ENCODE measurements at regions not wholly inside any gene's neighbourhood (a gene's known extent, or its start where the extent isn't known, plus 50 kb on each side); places are given as distances from the start of the nearest gene placed in this dataset.

DNA sequence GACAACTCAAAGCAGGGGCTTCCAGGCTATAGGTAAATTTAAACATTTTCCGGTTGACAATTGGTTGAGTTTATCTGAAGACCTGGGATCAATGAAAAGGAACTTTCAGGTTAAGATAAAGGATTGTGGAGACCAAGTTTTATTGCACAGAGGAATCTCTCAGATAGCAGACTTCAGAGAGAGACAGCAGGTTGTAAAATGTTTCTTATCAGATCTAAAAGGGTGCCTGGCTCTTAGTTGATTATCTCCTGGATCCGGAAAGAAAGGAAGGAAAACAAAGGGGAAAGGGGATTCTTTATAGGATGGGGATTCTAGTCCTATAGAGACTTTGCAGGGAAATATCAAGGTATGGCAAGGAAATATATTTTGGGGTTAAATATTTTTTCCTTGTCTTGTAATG is 951.3 kb upstream of the SEMA6D start:
- Histone ChIP-seq H3F3A (ENCODE audit: insufficient read depth, low read length) (no peaks in the 10 kb centered on the region), H4K20me1 (ENCODE audit: insufficient read depth, low read length) (no peaks in the 10 kb centered on the region), H3K4me2 (ENCODE audit: low read length) (no peak overlapping the region), H3K4me3 (ENCODE audit: low read depth, low read length, poor library complexity, severe bottlenecking) (no peak overlapping the region), H3K9me3 (ENCODE audit: low read length) (no peaks in the 10 kb centered on the region), H3K27me3 (ENCODE audit: insufficient read depth, low read length) (no peaks in the 10 kb centered on the region), H3K9me2 (ENCODE audit: low read depth, low read length) (no peaks in the 10 kb centered on the region), H3K27ac (ENCODE audit: low read depth, low read length, poor library complexity, severe bottlenecking) (no peak overlapping the region), H3K9ac (ENCODE audit: low read length) (no peak overlapping the region), H3K36me3 (ENCODE audit: insufficient read depth, low read length) (no peaks in the 10 kb centered on the region), H3K4me1 (ENCODE audit: insufficient read depth, low read length, severe bottlenecking) (no peaks in the 10 kb centered on the region), H3K79me2 (ENCODE audit: insufficient read depth, low read length) (no peaks in the 10 kb centered on the region), H2AFZ (ENCODE audit: low read length) (no peak overlapping the region)
- TF ChIP-seq EZH2 (IDR thresholded peaks at IDR 0.05; ENCODE audit: borderline replicate concordance, low read length): no peak
- TF ChIP-seq, protein P1, sequence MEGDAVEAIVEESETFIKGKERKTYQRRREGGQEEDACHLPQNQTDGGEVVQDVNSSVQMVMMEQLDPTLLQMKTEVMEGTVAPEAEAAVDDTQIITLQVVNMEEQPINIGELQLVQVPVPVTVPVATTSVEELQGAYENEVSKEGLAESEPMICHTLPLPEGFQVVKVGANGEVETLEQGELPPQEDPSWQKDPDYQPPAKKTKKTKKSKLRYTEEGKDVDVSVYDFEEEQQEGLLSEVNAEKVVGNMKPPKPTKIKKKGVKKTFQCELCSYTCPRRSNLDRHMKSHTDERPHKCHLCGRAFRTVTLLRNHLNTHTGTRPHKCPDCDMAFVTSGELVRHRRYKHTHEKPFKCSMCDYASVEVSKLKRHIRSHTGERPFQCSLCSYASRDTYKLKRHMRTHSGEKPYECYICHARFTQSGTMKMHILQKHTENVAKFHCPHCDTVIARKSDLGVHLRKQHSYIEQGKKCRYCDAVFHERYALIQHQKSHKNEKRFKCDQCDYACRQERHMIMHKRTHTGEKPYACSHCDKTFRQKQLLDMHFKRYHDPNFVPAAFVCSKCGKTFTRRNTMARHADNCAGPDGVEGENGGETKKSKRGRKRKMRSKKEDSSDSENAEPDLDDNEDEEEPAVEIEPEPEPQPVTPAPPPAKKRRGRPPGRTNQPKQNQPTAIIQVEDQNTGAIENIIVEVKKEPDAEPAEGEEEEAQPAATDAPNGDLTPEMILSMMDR (IDR thresholded peaks at IDR 0.05; ENCODE audit: low read length): no peak

DNA sequence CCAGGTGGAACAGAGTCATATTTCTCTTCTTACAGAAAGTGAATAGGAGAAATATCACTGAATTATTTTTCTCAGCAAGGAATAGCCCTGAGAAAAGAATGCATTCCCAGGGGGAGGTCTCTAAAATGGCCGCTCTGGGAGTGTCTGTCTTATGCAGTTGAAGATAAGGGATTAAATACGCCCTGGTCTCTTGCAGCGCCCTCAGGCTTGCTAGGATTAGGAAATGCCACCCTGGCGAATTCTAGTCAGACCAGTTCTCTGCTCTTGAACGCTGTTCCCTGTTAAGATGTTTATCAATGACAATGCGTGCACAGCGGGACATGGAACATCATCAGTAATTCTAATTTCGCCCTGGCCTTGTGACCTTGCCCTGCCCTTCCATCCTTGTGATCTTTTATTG is 949.0 kb upstream of the SEMA6D start:
- TF ChIP-seq EZH2 (IDR thresholded peaks at IDR 0.05; ENCODE audit: borderline replicate concordance, low read length): no peak
- TF ChIP-seq, protein P1 (IDR thresholded peaks at IDR 0.05; ENCODE audit: low read length): no peak
- Histone ChIP-seq H3F3A (ENCODE audit: insufficient read depth, low read length) (no peaks in the 10 kb centered on the region), H3K27ac (ENCODE audit: low read depth, low read length, poor library complexity, severe bottlenecking) (no peak overlapping the region), H3K36me3 (ENCODE audit: insufficient read depth, low read length) (no peaks in the 10 kb centered on the region), H3K27me3 (ENCODE audit: insufficient read depth, low read length) (no peaks in the 10 kb centered on the region), H3K9me2 (ENCODE audit: low read depth, low read length) (no peaks in the 10 kb centered on the region), H3K4me1 (ENCODE audit: insufficient read depth, low read length, severe bottlenecking) (no peaks in the 10 kb centered on the region), H4K20me1 (ENCODE audit: insufficient read depth, low read length) (no peaks in the 10 kb centered on the region), H3K4me3 (ENCODE audit: low read depth, low read length, poor library complexity, severe bottlenecking) (no peak overlapping the region), H3K9me3 (ENCODE audit: low read length) (no peaks in the 10 kb centered on the region), H3K79me2 (ENCODE audit: insufficient read depth, low read length) (no peaks in the 10 kb centered on the region), H2AFZ (ENCODE audit: low read length) (no peak overlapping the region), H3K9ac (ENCODE audit: low read length) (no peak overlapping the region), H3K4me2 (ENCODE audit: low read length) (no peak overlapping the region)

DNA sequence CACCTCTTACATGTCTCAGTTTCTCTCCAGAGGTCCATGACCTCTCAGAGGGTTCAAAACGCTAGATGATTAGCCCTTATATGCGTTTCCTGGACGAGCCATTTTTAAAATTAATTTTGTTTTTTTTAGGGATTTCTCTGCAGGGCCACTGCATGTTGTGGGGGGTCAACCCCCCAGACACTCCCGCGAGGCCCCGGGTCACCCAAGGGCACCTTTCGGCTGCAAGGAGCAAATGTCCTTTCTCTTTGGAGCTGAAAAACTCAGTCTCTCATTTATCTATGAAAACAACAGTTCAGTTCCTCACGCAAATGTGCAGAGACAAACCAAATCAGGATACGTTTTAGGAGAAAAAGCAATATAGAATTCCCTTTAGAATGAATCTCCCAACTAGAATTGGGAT is 944.3 kb upstream of the SEMA6D start:
- Histone ChIP-seq H3F3A (ENCODE audit: insufficient read depth, low read length) (no peaks in the 10 kb centered on the region), H3K9me2 (ENCODE audit: low read depth, low read length) (no peaks in the 10 kb centered on the region), H3K27ac (ENCODE audit: low read depth, low read length, poor library complexity, severe bottlenecking) (no peak overlapping the region), H3K4me1 (ENCODE audit: insufficient read depth, low read length, severe bottlenecking) (no peaks in the 10 kb centered on the region), H3K9me3 (ENCODE audit: low read length) (no peaks in the 10 kb centered on the region), H3K4me3 (ENCODE audit: low read depth, low read length, poor library complexity, severe bottlenecking) (no peak overlapping the region), H3K4me2 (ENCODE audit: low read length) (no peak overlapping the region), H3K27me3 (ENCODE audit: insufficient read depth, low read length) (no peaks in the 10 kb centered on the region), H3K36me3 (ENCODE audit: insufficient read depth, low read length) (no peaks in the 10 kb centered on the region), H4K20me1 (ENCODE audit: insufficient read depth, low read length) (no peaks in the 10 kb centered on the region), H3K79me2 (ENCODE audit: insufficient read depth, low read length) (no peaks in the 10 kb centered on the region), H3K9ac (ENCODE audit: low read length) (no peak overlapping the region), H2AFZ (ENCODE audit: low read length) (no peak overlapping the region)
- TF ChIP-seq, protein P1 (IDR thresholded peaks at IDR 0.05; ENCODE audit: low read length): no peak
- TF ChIP-seq EZH2 (IDR thresholded peaks at IDR 0.05; ENCODE audit: borderline replicate concordance, low read length): no peak
